GM21825 (cell line): ENCODE measurements at regions not wholly inside any gene's neighbourhood (a gene's known extent, or its start where the extent isn't known, plus 50 kb on each side); places are given as distances from the start of the nearest gene placed in this dataset.
"Not testable (repeated sequence)": the region's sequence is repeated elsewhere in the genome, so short reads cannot be mapped to it uniquely, and the experiment has no call there.

Source experiments
- ATAC-seq: cut with Tn5 transposase; IDR thresholded peaks from one replicate; pipeline ENCODE4 v1.9.1; 2021; ENCODE audit warnings: mild to moderate bottlenecking, moderate library complexity; ENCODE audit not compliant: unreplicated experiment

GRCh38 chr4:60266505-60266904 is 933.6 kb upstream of the ADGRL3 start:
- ATAC-seq, result no peak

- no peak for ATAC-seq
Observed at GRCh38 chr4:60296386-60296785, 903.7 kb upstream of the ADGRL3 start.

GRCh38 chr4:60313611-60314178 is 886.4 kb upstream of the ADGRL3 start:
- no peak for ATAC-seq

- no peak for ATAC-seq
Observed at GRCh38 chr4:60314416-60314815, 885.7 kb upstream of the ADGRL3 start.

DNA sequence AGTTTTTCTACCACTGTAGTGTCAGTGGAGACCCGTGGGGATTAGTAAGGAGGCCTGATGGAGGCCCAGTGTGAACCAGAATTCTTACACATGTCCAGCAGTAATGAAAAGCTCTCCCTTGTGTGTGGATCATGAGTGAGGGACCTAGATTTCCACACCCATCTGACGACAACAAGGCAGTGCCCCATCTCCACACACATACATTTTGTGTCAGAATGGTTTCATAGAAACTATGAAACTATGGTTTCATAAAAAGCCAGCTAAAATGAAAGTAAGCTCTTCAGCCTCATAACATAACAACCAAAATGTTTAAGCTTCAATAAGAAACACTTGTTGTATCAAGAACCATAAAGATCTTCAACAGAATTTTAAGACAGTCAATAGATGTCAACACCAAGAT is 884.5 kb upstream of the ADGRL3 start:
- no peak for ATAC-seq

DNA sequence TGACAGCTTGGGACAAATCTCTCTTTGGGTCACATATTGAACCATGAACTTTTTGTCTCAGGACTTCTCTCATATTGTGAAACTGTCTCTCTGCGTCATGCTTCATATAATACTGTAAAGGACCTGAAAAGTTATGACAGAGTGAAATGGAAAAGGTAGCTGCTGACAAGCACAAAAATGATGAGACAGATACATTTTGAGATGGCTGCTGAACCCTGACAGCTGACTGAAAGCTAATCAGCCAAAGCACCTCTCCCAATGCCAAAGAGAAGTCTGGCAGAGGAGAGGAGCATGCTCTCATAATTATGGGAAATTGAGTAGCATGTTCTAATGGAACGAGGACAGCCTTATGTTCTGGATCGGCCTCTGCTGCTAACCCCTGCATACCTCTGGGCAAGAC is 873.4 kb upstream of the ADGRL3 start:
- ATAC-seq, result no peak

GRCh38 chr4:60327651-60328050 is 872.5 kb upstream of the ADGRL3 start:
- ATAC-seq, result no peak

GRCh38 chr4:60344908-60345307 is 855.2 kb upstream of the ADGRL3 start:
- ATAC-seq, result no peak

DNA sequence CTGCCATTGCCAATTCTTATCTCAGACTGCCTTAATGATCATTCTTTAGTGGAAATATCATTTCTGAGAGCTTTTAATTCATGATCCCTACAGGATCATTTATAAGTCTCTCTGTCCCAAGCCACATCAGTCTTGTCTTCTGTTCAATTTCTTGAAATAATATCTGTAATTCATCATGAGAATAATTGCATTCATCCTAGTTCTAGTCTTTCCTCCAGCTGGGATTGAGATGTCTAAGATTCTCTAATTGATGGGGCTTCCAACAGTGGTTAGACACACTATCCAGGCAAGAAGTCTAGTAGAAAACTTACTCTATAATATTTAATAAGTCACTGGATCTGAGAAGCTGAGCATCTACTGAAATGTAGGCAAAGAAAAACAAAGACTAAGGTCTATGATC is 854.7 kb upstream of the ADGRL3 start:
- ATAC-seq, result no peak

GRCh38 chr4:60359746-60360367 is 840.3 kb upstream of the ADGRL3 start:
- ATAC-seq, result no peak

DNA sequence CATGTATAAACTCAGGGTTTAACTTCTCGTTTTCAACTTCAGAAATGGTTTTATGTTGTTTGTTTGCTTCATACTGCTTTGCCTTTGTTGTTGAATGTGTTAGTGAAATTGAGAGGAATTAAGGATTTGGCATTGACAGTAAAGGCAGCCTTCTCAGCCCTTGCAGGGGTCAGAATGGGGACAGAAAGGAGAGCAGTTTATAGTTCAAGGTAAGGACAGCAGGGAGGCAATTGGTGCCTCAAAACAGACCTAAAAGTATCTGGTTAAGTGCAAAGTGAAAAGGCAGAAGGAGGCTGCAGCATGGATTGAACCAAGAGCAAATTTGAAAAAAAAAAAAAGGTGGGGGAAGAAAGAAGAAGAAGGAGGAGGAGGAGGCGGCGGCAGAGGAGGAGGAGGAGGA is 835.0 kb upstream of the ADGRL3 start:
- no peak for ATAC-seq

GRCh38 chr4:60366661-60367060 is 833.5 kb upstream of the ADGRL3 start:
- no peak for ATAC-seq

DNA sequence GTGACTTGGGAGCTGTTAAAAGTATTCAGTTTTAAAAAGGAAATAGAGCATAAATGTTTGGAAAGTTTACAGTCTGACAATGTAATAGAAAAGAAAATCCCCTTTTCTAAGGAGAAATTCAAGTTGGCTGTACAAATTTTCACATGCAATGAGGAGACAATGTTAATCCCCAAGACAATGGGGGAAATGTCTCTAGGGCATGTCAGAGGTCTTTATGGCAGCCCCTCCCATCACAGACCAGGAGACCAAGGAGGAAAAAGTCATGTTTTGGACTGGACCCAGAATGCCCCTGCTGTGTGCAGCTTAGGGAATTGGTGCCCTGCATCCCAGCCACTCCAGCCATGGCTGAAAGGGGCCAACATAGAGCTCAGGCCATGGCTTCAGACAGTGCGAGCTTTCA is 831.1 kb upstream of the ADGRL3 start:
- no peak for ATAC-seq

GRCh38 chr4:60378010-60378409 is 822.1 kb upstream of the ADGRL3 start:
- no peak for ATAC-seq

DNA sequence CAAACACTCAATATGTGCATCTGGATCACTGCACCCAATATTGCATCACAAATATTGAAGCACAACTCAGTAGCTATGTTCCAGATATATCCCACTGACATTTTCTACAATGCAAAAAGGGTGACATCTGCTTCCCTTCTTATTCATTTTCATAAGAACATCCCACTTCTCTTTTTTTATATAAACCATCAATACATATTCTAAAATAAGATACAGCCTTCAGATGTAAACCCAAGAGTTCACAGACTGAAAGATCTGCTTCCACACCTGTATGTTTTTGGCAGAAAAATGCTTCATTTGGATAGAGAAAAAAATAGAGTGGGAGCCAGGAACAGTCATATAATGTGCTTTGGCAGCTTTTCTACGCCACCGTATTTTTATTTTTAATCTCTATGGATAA is 815.6 kb upstream of the ADGRL3 start:
- no peak for ATAC-seq

DNA sequence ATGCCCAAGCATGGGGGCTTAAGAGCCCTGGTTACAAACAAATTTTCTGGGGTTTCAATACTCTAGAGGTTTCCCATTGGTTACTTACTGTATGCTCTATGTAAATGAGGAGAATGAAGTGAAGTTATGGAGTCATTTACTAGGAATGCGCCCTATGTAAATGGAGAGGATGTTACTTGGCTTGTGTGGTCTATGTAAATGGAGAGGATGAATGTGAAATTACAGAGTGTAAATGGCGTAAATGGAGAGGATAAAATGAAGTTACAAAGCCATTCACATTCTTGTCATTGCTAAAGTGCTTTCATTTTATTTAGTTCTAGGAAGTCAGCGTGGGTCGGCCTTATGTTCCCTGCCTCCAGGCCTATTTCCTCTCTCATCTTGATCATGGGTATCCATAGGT is 810.5 kb upstream of the ADGRL3 start:
- no peak for ATAC-seq

DNA sequence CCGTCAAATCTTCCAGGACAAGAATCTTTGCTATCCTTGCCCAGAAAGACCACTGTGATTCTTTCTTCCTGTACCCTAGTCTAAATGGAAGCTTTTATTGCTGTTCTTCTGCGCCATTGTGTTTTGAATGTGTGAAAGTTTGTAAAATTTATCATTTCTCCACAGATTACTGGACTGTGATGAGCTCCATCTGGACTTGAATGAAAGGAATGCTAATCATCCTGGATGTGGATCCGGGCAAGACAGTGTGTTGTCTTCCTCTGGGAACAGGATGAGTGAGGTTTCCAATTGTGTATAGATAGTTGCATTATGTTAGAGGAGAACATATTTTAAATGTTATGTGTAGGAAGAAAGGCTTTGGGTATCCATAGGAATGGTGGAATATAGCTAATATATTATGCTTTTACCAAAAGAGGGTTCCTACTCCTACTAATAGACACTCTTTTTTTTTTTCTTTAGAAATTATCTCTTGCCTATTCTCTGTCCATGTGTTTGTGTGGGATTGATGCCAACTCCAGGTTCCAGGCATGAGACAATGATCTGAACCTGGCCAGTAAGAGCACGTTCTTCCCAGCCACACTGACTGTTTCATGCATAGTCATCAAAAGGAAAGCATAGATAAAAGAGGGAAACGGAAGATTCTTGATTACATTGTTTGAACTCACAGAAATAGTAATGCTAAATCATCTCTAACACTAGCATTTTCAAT is 803.6 kb upstream of the ADGRL3 start:
- ATAC-seq, result no peak

- ATAC-seq, result no peak
Observed at GRCh38 chr4:60400593-60400992, 799.5 kb upstream of the ADGRL3 start.

- no peak for ATAC-seq
Observed at GRCh38 chr4:60404027-60404426, 796.1 kb upstream of the ADGRL3 start.

- no peak for ATAC-seq
Observed at GRCh38 chr4:60422439-60422838, 777.7 kb upstream of the ADGRL3 start.

DNA sequence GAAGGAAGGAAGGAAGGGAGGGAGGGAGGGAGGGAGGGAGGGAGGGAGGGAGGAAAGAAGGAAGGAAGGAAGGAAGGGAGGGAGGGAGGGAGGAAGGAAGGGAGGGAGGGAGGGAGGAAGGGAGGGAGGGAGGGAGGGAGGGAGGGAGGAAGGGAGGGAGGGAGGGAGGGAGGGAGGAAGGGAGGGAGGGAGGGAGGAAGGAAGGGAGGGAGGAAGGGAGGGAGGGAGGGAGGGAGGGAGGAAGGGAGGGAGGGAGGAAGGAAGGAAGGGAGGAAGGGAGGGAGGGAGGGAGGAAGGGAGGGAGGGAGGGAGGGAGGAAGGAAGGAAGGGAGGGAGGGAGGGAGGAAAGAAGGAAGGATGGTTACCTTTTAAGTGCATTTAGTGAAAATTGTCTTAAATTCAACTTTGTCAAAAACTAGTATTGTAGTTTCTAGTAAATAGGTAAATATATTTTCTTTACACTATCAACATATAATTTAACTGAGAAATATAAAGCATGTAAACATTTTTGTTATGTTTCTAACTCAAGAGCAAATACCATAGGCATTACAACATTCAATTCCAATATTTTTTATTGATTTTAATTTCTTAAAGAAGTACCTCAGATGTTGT is 776.4 kb upstream of the ADGRL3 start:
- not testable (repeated sequence) for ATAC-seq

DNA sequence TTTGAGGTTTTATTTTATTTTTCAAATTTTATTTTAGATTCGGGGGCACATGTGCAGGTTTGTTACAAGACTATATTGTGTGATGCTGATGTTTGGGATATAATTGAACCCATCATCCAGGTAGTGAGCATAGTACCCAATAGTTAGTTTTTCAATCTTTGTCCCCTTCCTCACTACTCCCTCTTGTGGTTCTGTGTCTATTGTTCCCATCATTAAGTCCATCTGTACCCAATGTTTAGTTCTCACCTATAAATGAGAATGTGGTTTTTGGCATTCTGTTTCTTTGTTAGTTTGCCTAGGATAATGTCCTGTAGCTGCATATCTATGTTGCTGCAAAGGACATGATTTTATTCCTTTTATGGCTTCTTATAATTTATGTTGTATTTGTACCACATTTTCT is 767.2 kb upstream of the ADGRL3 start:
- ATAC-seq, result no peak
